ENCODE measurements at regions not wholly inside any gene's neighbourhood (a gene's known extent, or its start where the extent isn't known, plus 50 kb on each side); places are given as distances from the start of the nearest gene placed in this dataset.

DNA sequence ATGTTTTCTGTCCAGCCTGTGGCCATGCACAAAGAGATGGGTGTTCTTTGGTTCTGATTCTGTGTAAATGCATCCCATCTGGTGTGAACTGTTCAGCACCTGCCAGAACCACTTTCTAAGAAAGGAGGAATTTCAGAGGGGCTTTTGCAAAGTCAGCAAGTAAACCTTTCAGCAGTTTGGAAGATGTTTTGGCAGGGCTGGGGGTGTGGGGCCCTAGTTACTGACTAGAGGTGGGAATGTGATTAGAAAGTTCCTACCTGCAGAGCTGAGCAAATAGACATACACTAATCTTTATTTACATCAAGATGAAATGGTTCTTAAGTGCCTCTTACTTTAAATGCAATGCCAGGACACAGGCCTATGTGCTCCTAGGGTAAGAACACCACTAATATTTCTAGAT, 378.1 kb upstream of the USP24 start:
- DNase-seq, result no peak
- no peaks in the 10 kb centered on the region for H3K27me3 Mint-ChIP-seq (ENCODE audit: unreplicated experiment)
- H3K4me3 Mint-ChIP-seq (ENCODE audit: unreplicated experiment), result no peak overlapping the region
- H3K9me3 Mint-ChIP-seq (ENCODE audit: unreplicated experiment), result no peaks in the 10 kb centered on the region
- TF ChIP-seq, protein P1, sequence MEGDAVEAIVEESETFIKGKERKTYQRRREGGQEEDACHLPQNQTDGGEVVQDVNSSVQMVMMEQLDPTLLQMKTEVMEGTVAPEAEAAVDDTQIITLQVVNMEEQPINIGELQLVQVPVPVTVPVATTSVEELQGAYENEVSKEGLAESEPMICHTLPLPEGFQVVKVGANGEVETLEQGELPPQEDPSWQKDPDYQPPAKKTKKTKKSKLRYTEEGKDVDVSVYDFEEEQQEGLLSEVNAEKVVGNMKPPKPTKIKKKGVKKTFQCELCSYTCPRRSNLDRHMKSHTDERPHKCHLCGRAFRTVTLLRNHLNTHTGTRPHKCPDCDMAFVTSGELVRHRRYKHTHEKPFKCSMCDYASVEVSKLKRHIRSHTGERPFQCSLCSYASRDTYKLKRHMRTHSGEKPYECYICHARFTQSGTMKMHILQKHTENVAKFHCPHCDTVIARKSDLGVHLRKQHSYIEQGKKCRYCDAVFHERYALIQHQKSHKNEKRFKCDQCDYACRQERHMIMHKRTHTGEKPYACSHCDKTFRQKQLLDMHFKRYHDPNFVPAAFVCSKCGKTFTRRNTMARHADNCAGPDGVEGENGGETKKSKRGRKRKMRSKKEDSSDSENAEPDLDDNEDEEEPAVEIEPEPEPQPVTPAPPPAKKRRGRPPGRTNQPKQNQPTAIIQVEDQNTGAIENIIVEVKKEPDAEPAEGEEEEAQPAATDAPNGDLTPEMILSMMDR (IDR thresholded peaks at IDR 0.05; ENCODE audit: partially characterized antibody, unreplicated experiment), result no peak
- H3K27ac Mint-ChIP-seq (ENCODE audit: unreplicated experiment), result no peak overlapping the region
- no peaks in the 10 kb centered on the region for H3K4me1 Mint-ChIP-seq (ENCODE audit: low read depth, unreplicated experiment)
- H3K36me3 Mint-ChIP-seq (ENCODE audit: unreplicated experiment), result peaks cover 12% of the 10 kb centered on the region

DNA sequence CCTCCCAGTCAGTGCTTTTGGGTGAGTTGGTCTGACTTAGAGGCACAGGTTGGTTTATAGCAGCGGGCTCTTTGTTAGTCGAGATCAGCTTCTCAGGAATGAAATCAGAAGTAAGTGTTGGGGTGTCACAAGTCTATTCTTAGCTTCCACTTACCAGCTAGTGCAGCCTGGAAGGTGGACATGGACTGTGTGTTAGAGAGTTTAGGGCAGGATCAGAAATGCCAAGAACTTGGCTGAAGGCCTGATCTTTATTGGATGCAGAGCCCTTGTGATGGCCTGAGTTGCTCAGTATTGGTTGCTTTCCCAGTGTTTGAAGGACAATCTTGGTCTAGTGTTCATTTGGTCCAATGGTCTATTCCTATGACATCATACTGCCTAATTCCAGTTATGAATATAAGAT, 377.0 kb upstream of the USP24 start:
- H3K4me3 Mint-ChIP-seq (ENCODE audit: unreplicated experiment), result no peak overlapping the region
- no peaks in the 10 kb centered on the region for H3K9me3 Mint-ChIP-seq (ENCODE audit: unreplicated experiment)
- no peaks in the 10 kb centered on the region for H3K27me3 Mint-ChIP-seq (ENCODE audit: unreplicated experiment)
- peaks cover 7% of the 10 kb centered on the region for H3K36me3 Mint-ChIP-seq (ENCODE audit: unreplicated experiment)
- H3K4me1 Mint-ChIP-seq (ENCODE audit: low read depth, unreplicated experiment), result no peaks in the 10 kb centered on the region
- no peak for DNase-seq
- H3K27ac Mint-ChIP-seq (ENCODE audit: unreplicated experiment), result no peak overlapping the region
- TF ChIP-seq, protein P1 (IDR thresholded peaks at IDR 0.05; ENCODE audit: partially characterized antibody, unreplicated experiment), result no peak

DNA sequence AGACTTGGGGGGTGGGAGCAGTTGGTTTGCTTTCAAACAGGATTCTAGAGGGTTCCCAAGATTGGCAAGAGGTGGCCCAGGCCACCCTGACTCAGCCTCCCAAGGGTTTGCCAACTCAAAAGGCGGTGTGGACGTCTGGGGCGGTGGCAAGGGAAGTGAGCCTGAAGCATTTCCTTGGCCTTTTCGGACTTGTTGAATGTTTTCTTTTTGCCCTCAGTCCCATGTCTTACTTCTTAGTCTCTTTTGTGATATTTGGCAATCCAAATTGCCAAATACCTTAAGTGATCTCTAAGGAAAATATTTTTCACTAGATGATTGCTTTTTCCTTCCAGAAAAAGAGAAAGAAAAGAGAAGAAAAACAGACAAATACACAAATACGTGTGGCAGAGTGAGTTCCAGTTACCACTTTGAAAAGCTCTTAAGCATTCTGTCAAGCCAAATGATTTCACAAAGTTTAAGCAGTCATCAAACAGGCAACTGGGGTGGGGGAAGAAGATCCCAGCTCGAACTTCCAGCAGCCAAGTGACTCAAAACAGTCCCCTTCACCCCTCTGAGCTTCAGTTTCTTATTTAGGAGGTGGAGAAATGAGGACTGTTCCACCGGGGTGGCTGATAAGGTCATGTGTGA, 374.6 kb upstream of the USP24 start:
- no peaks in the 10 kb centered on the region for H3K9me3 Mint-ChIP-seq (ENCODE audit: unreplicated experiment)
- peaks cover 1% of the 10 kb centered on the region for H3K4me1 Mint-ChIP-seq (ENCODE audit: low read depth, unreplicated experiment)
- DNase-seq, result no peak
- TF ChIP-seq, protein P1 (IDR thresholded peaks at IDR 0.05; ENCODE audit: partially characterized antibody, unreplicated experiment), result no peak
- no peaks in the 10 kb centered on the region for H3K36me3 Mint-ChIP-seq (ENCODE audit: unreplicated experiment)
- no peak overlapping the region for H3K27ac Mint-ChIP-seq (ENCODE audit: unreplicated experiment)
- no peak overlapping the region for H3K4me3 Mint-ChIP-seq (ENCODE audit: unreplicated experiment)
- no peaks in the 10 kb centered on the region for H3K27me3 Mint-ChIP-seq (ENCODE audit: unreplicated experiment)

DNA sequence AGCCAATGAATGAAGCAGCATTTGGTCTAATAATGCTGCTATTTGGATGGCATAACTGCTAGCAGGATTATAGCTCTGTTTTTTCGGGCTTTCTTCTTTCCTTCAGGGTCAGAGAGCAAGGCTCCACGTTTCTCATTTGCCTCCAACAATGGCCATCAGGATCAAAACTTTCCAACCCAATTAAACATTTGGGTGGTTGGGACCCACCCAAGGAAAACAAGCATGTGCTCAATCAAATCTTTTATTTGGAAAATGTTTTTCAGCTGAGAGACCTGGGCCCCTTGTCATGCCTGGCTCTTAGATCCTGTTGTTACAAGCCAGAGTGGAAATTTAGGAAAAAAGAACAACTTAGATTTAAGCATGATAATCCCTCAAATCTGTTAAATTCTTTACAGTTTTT, 373.1 kb upstream of the USP24 start:
- Mint-ChIP-seq H3K4me3 (ENCODE audit: unreplicated experiment) (no peak overlapping the region), H3K27ac (ENCODE audit: unreplicated experiment) (no peak overlapping the region), H3K4me1 (ENCODE audit: low read depth, unreplicated experiment) (peaks cover 1% of the 10 kb centered on the region), H3K27me3 (ENCODE audit: unreplicated experiment) (no peaks in the 10 kb centered on the region), H3K36me3 (ENCODE audit: unreplicated experiment) (no peaks in the 10 kb centered on the region), H3K9me3 (ENCODE audit: unreplicated experiment) (no peaks in the 10 kb centered on the region)
- TF ChIP-seq, protein P1 (IDR thresholded peaks at IDR 0.05; ENCODE audit: partially characterized antibody, unreplicated experiment), result no peak
- no peak for DNase-seq

DNA sequence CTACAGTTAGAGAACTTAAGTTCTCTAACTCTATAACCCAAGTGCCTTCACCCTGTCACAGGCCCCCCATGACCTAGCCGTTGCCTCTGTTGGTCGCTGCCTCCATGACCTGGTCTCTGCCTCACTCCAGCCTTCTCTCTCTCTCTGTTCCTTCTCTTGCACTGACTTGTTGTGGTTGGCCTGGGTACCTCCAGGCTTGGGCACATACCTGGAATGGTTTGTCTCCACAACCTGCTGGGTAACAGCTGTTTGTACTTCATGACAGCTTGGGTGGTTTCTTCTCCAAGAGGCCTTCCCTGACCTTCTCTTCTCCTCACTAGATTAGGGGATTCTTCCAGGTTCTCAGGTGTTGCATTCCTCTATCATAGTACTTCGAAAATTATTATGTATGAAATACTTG, 371.6 kb upstream of the USP24 start:
- Mint-ChIP-seq H3K4me1 (ENCODE audit: low read depth, unreplicated experiment) (peaks cover 1% of the 10 kb centered on the region), H3K9me3 (ENCODE audit: unreplicated experiment) (no peaks in the 10 kb centered on the region), H3K4me3 (ENCODE audit: unreplicated experiment) (no peak overlapping the region), H3K27ac (ENCODE audit: unreplicated experiment) (no peak overlapping the region), H3K36me3 (ENCODE audit: unreplicated experiment) (no peaks in the 10 kb centered on the region), H3K27me3 (ENCODE audit: unreplicated experiment) (no peaks in the 10 kb centered on the region)
- DNase-seq, result no peak
- TF ChIP-seq, protein P1 (IDR thresholded peaks at IDR 0.05; ENCODE audit: partially characterized antibody, unreplicated experiment), result no peak

All from glutamatergic neuron (in vitro differentiated cells).